22Rv1 (cell line): ENCODE measurements at regions not wholly inside any gene's neighbourhood (a gene's known extent, or its start where the extent isn't known, plus 50 kb on each side); places are given as distances from the start of the nearest gene placed in this dataset.

ENCODE experiments used
- CTCF ChIP-seq: fragments of 450-650 bp; IDR thresholded peaks from 2 replicates; pipeline ENCODE4 v1.5.1; 2017; ENCODE audit warnings: mild to moderate bottlenecking
- ZFX ChIP-seq: fragments of 450-650 bp; IDR thresholded peaks from 2 replicates; pipeline ENCODE4 v1.6.1; 2017; ENCODE audit warnings: antibody characterized with exemption, borderline replicate concordance

GRCh38 chr9:19699756-19700155, 89.1 kb downstream of the SLC24A2 start:
- TF ChIP-seq CTCF (no peak), ZFX (no peak)
